PC-9 (cell line): ENCODE measurements at regions not wholly inside any gene's neighbourhood (a gene's known extent, or its start where the extent isn't known, plus 50 kb on each side); places are given as distances from the start of the nearest gene placed in this dataset.

Experiments used
- BruUV-seq: library from RNA; stranded (reverse); fragments of 400-500 nt; replicated peaks from 2 replicates; lab custom pipeline; 2021; lab: Mats Ljungman, UMichigan
- CTCF ChIA-PET: fragments of 300-600 bp; sonication (Branson Sonifier 250); formaldehyde crosslinking; loops from one replicate; lab custom pipeline; 2022; ENCODE audit warnings: antibody characterized with exemption; lab: Charles Lee
- POLR2A ChIA-PET: fragments of 300-600 bp; sonication (Branson Sonifier 250); formaldehyde crosslinking; loops from one replicate; lab custom pipeline; 2022; ENCODE audit warnings: antibody characterized with exemption; ENCODE audit not compliant: unreplicated experiment; lab: Charles Lee
- DNase-seq, 2 experiments: peaks; one replicate each; pipeline versions ENCODE4 v3.0.0 to v3.0.0-alpha.2; 2015 to 2022; ENCODE audit warnings: mixed read lengths in 1 of 2
- H2AFZ ChIP-seq: fragments of 200-600 bp; sonication (generic); 2 replicates; pipeline ENCODE4 v1.8.1; 2017; ENCODE audit warnings: antibody characterized with exemption
- H3F3A ChIP-seq: fragments of 200-600 bp; sonication (generic); 2 replicates; pipeline ENCODE4 v1.8.1; 2017; ENCODE audit warnings: antibody characterized with exemption, mild to moderate bottlenecking, low read depth; ENCODE audit not compliant: insufficient read depth
- H3K27ac ChIP-seq: fragments of 200-600 bp; sonication (generic); 2 replicates; pipeline ENCODE4 v1.6.1; 2016; ENCODE audit warnings: mixed run types
- H3K27me3 ChIP-seq: fragments of 200-600 bp; sonication (generic); 2 replicates; pipeline ENCODE4 v1.6.1; 2016; ENCODE audit warnings: low read depth, mixed run types; ENCODE audit not compliant: insufficient read depth
- H3K36me3 ChIP-seq: fragments of 200-600 bp; sonication (generic); 2 replicates; pipeline ENCODE4 v1.6.1; 2016; ENCODE audit warnings: low read depth, mixed run types
- H3K4me1 ChIP-seq: fragments of 200-600 bp; sonication (generic); replicated peaks from 2 replicates; pipeline ENCODE4 v1.6.1; 2016; ENCODE audit warnings: mixed run types; ENCODE audit not compliant: insufficient read depth
- H3K4me2 ChIP-seq: fragments of 200-600 bp; sonication (generic); 2 replicates; pipeline ENCODE4 v1.6.1; 2017; ENCODE audit warnings: mixed run types
- H3K4me3 ChIP-seq: fragments of 200-600 bp; sonication (generic); 2 replicates; pipeline ENCODE4 v1.6.1; 2016; ENCODE audit warnings: mixed run types
- H3K79me2 ChIP-seq: fragments of 200-600 bp; sonication (generic); 2 replicates; pipeline ENCODE4 v1.6.1; 2017; ENCODE audit warnings: low read depth, mixed run types
- H3K9me2 ChIP-seq: fragments of 200-600 bp; sonication (generic); 2 replicates; pipeline ENCODE4 v1.8.1; 2017; ENCODE audit warnings: mild to moderate bottlenecking; ENCODE audit not compliant: insufficient read depth
- H3K9me3 ChIP-seq: fragments of 200-600 bp; sonication (generic); 2 replicates; pipeline ENCODE4 v1.8.1; 2016; ENCODE audit warnings: low read depth; ENCODE audit not compliant: insufficient read depth
- H4K20me1 ChIP-seq: fragments of 200-600 bp; sonication (generic); 2 replicates; pipeline ENCODE4 v1.8.1; 2017; ENCODE audit not compliant: insufficient read depth
- EZH2 ChIP-seq: fragments of 200-600 bp; sonication (generic); IDR thresholded peaks from 2 replicates; pipeline ENCODE4 v1.8.0; 2017; ENCODE audit warnings: antibody characterized with exemption, low read depth
- intact Hi-C: fragments of 100-400 bp; cut with micrococcal nuclease; formaldehyde crosslinking; loops from one replicate; pipeline ENCODE4 v1.10.0; 2022; ENCODE audit not compliant: unreplicated experiment
- TF ChIP-seq, protein P1 (sequence below): fragments of 200-600 bp; sonication (generic); conservative IDR thresholded peaks from 2 replicates; pipeline ENCODE4 v1.6.1; 2017; ENCODE audit warnings: mixed run types, antibody characterized with exemption, mild to moderate bottlenecking, moderate library complexity

- Histone ChIP-seq H2AFZ (no peak overlapping the region), H3F3A (no peaks in the 10 kb centered on the region), H3K27ac (no peak overlapping the region), H3K9me3 (no peaks in the 10 kb centered on the region), H3K79me2 (no peaks in the 10 kb centered on the region), H3K27me3 (no peaks in the 10 kb centered on the region), H4K20me1 (no peaks in the 10 kb centered on the region), H3K4me2 (no peak overlapping the region), H3K4me1 (no peaks in the 10 kb centered on the region), H3K9me2 (no peaks in the 10 kb centered on the region), H3K4me3 (no peak overlapping the region), H3K36me3 (no peaks in the 10 kb centered on the region)
- BruUV-seq: no TSS peak
- CTCF ChIA-PET: interaction anchor here (0.8 kb wide), 1 partner anchor 86 kb away, joined by 7 read pairs; no protein-coding TSS in a partner anchor
- intact Hi-C loops: no loop called here
- TF ChIP-seq, protein P1, sequence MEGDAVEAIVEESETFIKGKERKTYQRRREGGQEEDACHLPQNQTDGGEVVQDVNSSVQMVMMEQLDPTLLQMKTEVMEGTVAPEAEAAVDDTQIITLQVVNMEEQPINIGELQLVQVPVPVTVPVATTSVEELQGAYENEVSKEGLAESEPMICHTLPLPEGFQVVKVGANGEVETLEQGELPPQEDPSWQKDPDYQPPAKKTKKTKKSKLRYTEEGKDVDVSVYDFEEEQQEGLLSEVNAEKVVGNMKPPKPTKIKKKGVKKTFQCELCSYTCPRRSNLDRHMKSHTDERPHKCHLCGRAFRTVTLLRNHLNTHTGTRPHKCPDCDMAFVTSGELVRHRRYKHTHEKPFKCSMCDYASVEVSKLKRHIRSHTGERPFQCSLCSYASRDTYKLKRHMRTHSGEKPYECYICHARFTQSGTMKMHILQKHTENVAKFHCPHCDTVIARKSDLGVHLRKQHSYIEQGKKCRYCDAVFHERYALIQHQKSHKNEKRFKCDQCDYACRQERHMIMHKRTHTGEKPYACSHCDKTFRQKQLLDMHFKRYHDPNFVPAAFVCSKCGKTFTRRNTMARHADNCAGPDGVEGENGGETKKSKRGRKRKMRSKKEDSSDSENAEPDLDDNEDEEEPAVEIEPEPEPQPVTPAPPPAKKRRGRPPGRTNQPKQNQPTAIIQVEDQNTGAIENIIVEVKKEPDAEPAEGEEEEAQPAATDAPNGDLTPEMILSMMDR: no peak
- TF ChIP-seq EZH2: no peak
- POLR2A ChIA-PET: no interaction called here
- no peak for DNase-seq
Measured at GRCh38 chr9:82122731-82123130, 134.2 kb downstream of the SPATA31D1 start.

DNA sequence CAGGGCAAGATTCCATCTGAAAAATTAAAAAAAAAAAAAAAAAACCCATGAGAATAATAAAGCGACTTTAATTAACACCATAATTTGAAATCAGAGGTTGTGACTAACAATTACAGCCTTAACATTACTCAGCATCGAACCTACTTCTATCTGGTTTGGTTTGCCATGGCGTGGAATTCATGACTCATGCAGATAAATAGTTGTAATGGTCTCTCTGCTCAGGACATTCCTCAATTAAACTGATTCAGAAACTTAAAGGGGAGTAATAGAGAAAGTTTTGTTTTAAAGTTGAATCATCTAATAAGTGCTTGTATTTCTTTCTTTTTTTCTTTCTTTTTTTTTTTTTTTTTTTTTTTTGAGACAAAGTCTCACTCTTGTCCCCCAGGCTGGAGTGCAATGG lies 135.5 kb downstream of the SPATA31D1 start:
- H3K27ac ChIP-seq: no peak overlapping the region
- no peak overlapping the region for H2AFZ ChIP-seq
- no peaks in the 10 kb centered on the region for H4K20me1 ChIP-seq
- no peaks in the 10 kb centered on the region for H3F3A ChIP-seq
- TF ChIP-seq, protein P1: no peak
- TF ChIP-seq EZH2: no peak
- no peaks in the 10 kb centered on the region for H3K9me3 ChIP-seq
- no peaks in the 10 kb centered on the region for H3K27me3 ChIP-seq
- no peaks in the 10 kb centered on the region for H3K9me2 ChIP-seq
- no peaks in the 10 kb centered on the region for H3K79me2 ChIP-seq
- H3K4me3 ChIP-seq: no peak overlapping the region
- ChIA-PET POLR2A (no interaction called here), CTCF (no interaction called here)
- H3K4me1 ChIP-seq: no peaks in the 10 kb centered on the region
- no TSS peak for BruUV-seq
- no peaks in the 10 kb centered on the region for H3K36me3 ChIP-seq
- H3K4me2 ChIP-seq: no peak overlapping the region
- intact Hi-C loops: no loop called here
- no peak for DNase-seq

DNA sequence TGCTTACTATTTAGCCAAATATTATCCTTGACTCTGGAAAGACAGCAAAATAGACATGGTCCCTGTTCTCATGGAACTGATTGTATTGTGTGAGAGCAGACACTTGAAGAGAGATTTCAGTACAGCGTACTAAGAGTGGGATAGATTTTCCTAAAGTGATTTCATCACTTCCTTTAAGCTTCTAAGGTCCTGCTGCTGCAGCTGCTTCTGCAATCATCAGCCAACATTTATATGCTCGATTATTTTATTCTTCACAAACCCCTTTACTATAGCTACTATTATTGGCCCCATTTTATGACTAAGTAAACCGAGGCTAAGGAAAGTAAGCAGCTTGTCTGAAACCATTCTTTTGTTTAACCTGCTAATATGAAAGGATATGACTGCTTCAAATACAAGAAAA lies 137.7 kb downstream of the SPATA31D1 start:
- Histone ChIP-seq H3F3A (no peaks in the 10 kb centered on the region), H3K4me3 (no peak overlapping the region), H3K4me1 (no peaks in the 10 kb centered on the region), H3K4me2 (no peak overlapping the region), H3K79me2 (no peaks in the 10 kb centered on the region), H3K27ac (no peak overlapping the region), H3K36me3 (no peaks in the 10 kb centered on the region), H4K20me1 (no peaks in the 10 kb centered on the region), H2AFZ (no peak overlapping the region), H3K27me3 (no peaks in the 10 kb centered on the region), H3K9me3 (no peaks in the 10 kb centered on the region), H3K9me2 (no peaks in the 10 kb centered on the region)
- ChIA-PET POLR2A (no interaction called here), CTCF (interaction anchor here (0.6 kb wide), 1 partner anchor 11 kb away, joined by 3 read pairs; no protein-coding TSS in a partner anchor)
- TF ChIP-seq, protein P1: no peak
- no peak for TF ChIP-seq EZH2
- intact Hi-C loops: no loop called here
- no TSS peak for BruUV-seq
- DNase-seq: no peak
